ENCODE measurements at regions not wholly inside any gene's neighbourhood (a gene's known extent, or its start where the extent isn't known, plus 50 kb on each side); places are given as distances from the start of the nearest gene placed in this dataset.

DNA sequence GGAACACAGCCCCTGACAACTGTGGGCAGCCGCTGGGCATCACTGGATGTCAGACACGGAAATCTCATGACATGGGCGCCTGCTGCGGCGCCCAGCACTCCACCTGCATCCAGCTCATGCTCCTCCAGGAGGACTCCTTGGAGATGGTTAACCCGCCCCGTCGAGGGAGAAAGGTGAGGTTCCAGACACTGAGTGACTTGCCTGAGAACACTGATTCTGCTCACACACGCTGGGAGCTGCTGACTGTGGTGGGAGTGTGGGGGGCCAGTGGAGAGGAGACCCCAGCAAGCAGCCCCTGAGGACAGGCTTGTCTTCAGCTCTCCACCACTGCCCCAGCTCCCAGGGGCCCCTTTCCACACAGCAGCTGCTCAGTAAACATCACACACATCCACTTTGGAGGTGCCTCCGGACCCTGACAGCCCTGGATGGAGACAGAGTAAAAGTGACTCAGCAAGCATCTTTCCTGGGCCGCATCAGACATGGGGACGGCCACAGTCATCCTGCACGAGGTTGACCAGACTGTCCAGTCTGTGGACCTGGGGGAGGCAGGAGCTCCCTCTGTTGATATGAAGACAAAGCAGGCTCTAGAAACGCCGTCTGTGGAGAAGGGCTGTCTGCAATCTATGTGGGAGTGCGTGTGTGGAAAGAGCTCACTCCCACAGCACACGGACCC is 283.7 kb upstream of the IRX4 start:
- TF ChIP-seq, protein P1, sequence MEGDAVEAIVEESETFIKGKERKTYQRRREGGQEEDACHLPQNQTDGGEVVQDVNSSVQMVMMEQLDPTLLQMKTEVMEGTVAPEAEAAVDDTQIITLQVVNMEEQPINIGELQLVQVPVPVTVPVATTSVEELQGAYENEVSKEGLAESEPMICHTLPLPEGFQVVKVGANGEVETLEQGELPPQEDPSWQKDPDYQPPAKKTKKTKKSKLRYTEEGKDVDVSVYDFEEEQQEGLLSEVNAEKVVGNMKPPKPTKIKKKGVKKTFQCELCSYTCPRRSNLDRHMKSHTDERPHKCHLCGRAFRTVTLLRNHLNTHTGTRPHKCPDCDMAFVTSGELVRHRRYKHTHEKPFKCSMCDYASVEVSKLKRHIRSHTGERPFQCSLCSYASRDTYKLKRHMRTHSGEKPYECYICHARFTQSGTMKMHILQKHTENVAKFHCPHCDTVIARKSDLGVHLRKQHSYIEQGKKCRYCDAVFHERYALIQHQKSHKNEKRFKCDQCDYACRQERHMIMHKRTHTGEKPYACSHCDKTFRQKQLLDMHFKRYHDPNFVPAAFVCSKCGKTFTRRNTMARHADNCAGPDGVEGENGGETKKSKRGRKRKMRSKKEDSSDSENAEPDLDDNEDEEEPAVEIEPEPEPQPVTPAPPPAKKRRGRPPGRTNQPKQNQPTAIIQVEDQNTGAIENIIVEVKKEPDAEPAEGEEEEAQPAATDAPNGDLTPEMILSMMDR (IDR thresholded peaks at IDR 0.05; ENCODE audit: low read depth, low read length, poor library complexity, severe bottlenecking), result no peak
- no peak for TF ChIP-seq EZH2phosphoT487 (IDR thresholded peaks at IDR 0.05; ENCODE audit: borderline replicate concordance, low read length)

Measured in DOHH2 (cell line).